ENCODE measurements at regions not wholly inside any gene's neighbourhood (a gene's known extent, or its start where the extent isn't known, plus 50 kb on each side); places are given as distances from the start of the nearest gene placed in this dataset.

- ChIA-PET CTCF (no interaction called here), RAD21 (ENCODE audit: unreplicated experiment) (interaction anchor here (0.7 to 1.3 kb wide), 2 partner anchors 14 to 102 kb away, joined by 3 to 4 read pairs; no protein-coding TSS in a partner anchor), POLR2A (no interaction called here), SMC1A (ENCODE audit: uncharacterized antibody, unreplicated experiment) (interaction anchor here (1.1 kb wide), 2 partner anchors 9 to 59 kb away, joined by 3 to 4 read pairs; no protein-coding TSS in a partner anchor)
- H3K4me2 ChIP-seq (ENCODE audit: control insufficient read depth, insufficient read depth): no peak overlapping the region
- no peaks in the 10 kb centered on the region for H4K20me1 ChIP-seq (ENCODE audit: control insufficient read depth, insufficient read depth)
- H3K79me2 ChIP-seq (ENCODE audit: control insufficient read depth, insufficient read depth, low read length): no peaks in the 10 kb centered on the region
- intact Hi-C loops (cut with micrococcal nuclease; ENCODE audit: unreplicated experiment) (no loop called here), in situ Hi-C loops (cut with MboI) (no loop called here)
- no peak for ATAC-seq
- DNase-seq (ENCODE audit: low read depth, low spot score): no peak
- no peak overlapping the region for H3K4me3 ChIP-seq
- H3K36me3 ChIP-seq (ENCODE audit: control insufficient read depth in 2 of 2, insufficient read depth in 2 of 2, low read length in 1 of 2): no peaks in the 10 kb centered on the region
- no peaks in the 10 kb centered on the region for H3K9me3 ChIP-seq (replicated peaks; ENCODE audit: control insufficient read depth, insufficient read depth, low read length)
- FAIRE-seq: no peak
- BruUV-seq (replicated peaks): no TSS peak
- no peaks in the 10 kb centered on the region for H3K4me1 ChIP-seq (ENCODE audit: control insufficient read depth, insufficient read depth, low read length)
- no peak overlapping the region for H3K27ac ChIP-seq (ENCODE audit: control insufficient read depth, insufficient read depth)
- no peak overlapping the region for H2AFZ ChIP-seq (ENCODE audit: control insufficient read depth, low read depth, low read length)
- H3K9ac ChIP-seq (ENCODE audit: control insufficient read depth, insufficient read depth, low read length): no peak overlapping the region
- no peaks in the 10 kb centered on the region for H3K27me3 ChIP-seq (replicated peaks in 1 of 2; ENCODE audit: control insufficient read depth in 2 of 2, insufficient read depth in 2 of 2, low read length in 1 of 2)
- TF ChIP-seq ATF3 (IDR thresholded peaks at IDR 0.05; ENCODE audit: borderline replicate concordance, extremely low read depth, low read depth, low read length) (no peak), SPI1 (IDR thresholded peaks at IDR 0.05; ENCODE audit: borderline replicate concordance, insufficient read depth, low read depth, low read length) (no peak), PRDM15 (CRISPR knock-in tag; IDR thresholded peaks at IDR 0.05) (no peak), ZBTB40 (IDR thresholded peaks at IDR 0.05; ENCODE audit: borderline replicate concordance) (no peak), MEF2A (IDR thresholded peaks at IDR 0.05; ENCODE audit: insufficient read depth, low read depth, low read length) (no peak), FOXK2 (IDR thresholded peaks at IDR 0.05) (no peak), RUNX3 (IDR thresholded peaks at IDR 0.05; ENCODE audit: low read length) (no peak), CBX3 (IDR thresholded peaks at IDR 0.05; ENCODE audit: borderline replicate concordance, low read depth) (no peak), E2F8 (IDR thresholded peaks at IDR 0.05; ENCODE audit: low read depth, partially characterized antibody) (no peak), SUZ12 (IDR thresholded peaks at IDR 0.05; ENCODE audit: unreplicated experiment) (no peak), E2F4 (IDR thresholded peaks at IDR 0.05; ENCODE audit: low read depth, low read length) (no peak), SP1 (IDR thresholded peaks at IDR 0.05; ENCODE audit: low read depth, low read length) (no peak), IKZF2 (IDR thresholded peaks at IDR 0.05) (no peak)
These were observed 423.4 kb downstream of the ZIC1 start for GRCh38 chr3:147832611-147833010.
